ENCODE measurements at regions not wholly inside any gene's neighbourhood (a gene's known extent, or its start where the extent isn't known, plus 50 kb on each side); places are given as distances from the start of the nearest gene placed in this dataset.

GRCh38 chr1:198968866-198969265, 330.0 kb downstream of the PTPRC start:
- no peak for DNase-seq (ENCODE audit: low spot score in 2 of 2)
- Histone ChIP-seq H3K9me3 (no peaks in the 10 kb centered on the region), H3K36me3 (no peaks in the 10 kb centered on the region), H3K27me3 (no peaks in the 10 kb centered on the region), H3K4me3 (no peak overlapping the region), H3K4me1 (no peaks in the 10 kb centered on the region), H3K27ac (no peak overlapping the region)
- no peak for TF ChIP-seq CTCF (IDR thresholded peaks at IDR 0.05)
- TF ChIP-seq POLR2A (IDR thresholded peaks at IDR 0.05) = no peak
- no peak for TF ChIP-seq POLR2AphosphoS5 (IDR thresholded peaks at IDR 0.05)
- no peak for TF ChIP-seq EP300 (IDR thresholded peaks at IDR 0.05)
- 97% methylated on average over 2 of the region's 2 CpGs for WGBS

GRCh38 chr1:198969981-198970380, 331.1 kb downstream of the PTPRC start:
- no peak overlapping the region for H3K4me3 ChIP-seq
- H3K36me3 ChIP-seq = no peaks in the 10 kb centered on the region
- H3K4me1 ChIP-seq = no peaks in the 10 kb centered on the region
- no peaks in the 10 kb centered on the region for H3K9me3 ChIP-seq
- no peaks in the 10 kb centered on the region for H3K27me3 ChIP-seq
- TF ChIP-seq POLR2AphosphoS5 (IDR thresholded peaks at IDR 0.05) = no peak
- no peak for TF ChIP-seq CTCF (IDR thresholded peaks at IDR 0.05)
- TF ChIP-seq EP300 (IDR thresholded peaks at IDR 0.05) = no peak
- TF ChIP-seq POLR2A (IDR thresholded peaks at IDR 0.05) = no peak
- H3K27ac ChIP-seq = no peak overlapping the region
- 95% methylated on average over 1 of the region's 1 CpG for WGBS
- no peak for DNase-seq (ENCODE audit: low spot score in 2 of 2)

- no peak overlapping the region for H3K27ac ChIP-seq
- no peaks in the 10 kb centered on the region for H3K36me3 ChIP-seq
- H3K4me3 ChIP-seq = no peak overlapping the region
- no peaks in the 10 kb centered on the region for H3K4me1 ChIP-seq
- TF ChIP-seq CTCF (IDR thresholded peaks at IDR 0.05) (no peak), POLR2A (IDR thresholded peaks at IDR 0.05) (no peak), EP300 (IDR thresholded peaks at IDR 0.05) (no peak)
- no peaks in the 10 kb centered on the region for H3K9me3 ChIP-seq
- H3K27me3 ChIP-seq = no peaks in the 10 kb centered on the region
- no peak for DNase-seq (ENCODE audit: low spot score in 2 of 2)
Measured at GRCh38 chr1:198970916-198971315, 332.1 kb downstream of the PTPRC start.

GRCh38 chr1:198977909-198978308, 339.1 kb downstream of the PTPRC start:
- TF ChIP-seq EP300 (IDR thresholded peaks at IDR 0.05) (no peak), POLR2AphosphoS5 (IDR thresholded peaks at IDR 0.05) (no peak), CTCF (IDR thresholded peaks at IDR 0.05) (no peak), POLR2A (IDR thresholded peaks at IDR 0.05) (no peak)
- Histone ChIP-seq H3K4me1 (no peaks in the 10 kb centered on the region), H3K27ac (no peak overlapping the region), H3K9me3 (no peaks in the 10 kb centered on the region), H3K4me3 (no peak overlapping the region), H3K36me3 (no peaks in the 10 kb centered on the region), H3K27me3 (no peaks in the 10 kb centered on the region)
- WGBS = 94% methylated on average over 1 of the region's 1 CpG
- DNase-seq (ENCODE audit: low spot score in 2 of 2) = no peak

- Histone ChIP-seq H3K27ac (no peak overlapping the region), H3K27me3 (no peaks in the 10 kb centered on the region), H3K36me3 (no peaks in the 10 kb centered on the region), H3K9me3 (no peaks in the 10 kb centered on the region), H3K4me3 (no peak overlapping the region), H3K4me1 (no peaks in the 10 kb centered on the region)
- 46% methylated on average over 1 of the region's 1 CpG for WGBS
- TF ChIP-seq CTCF (IDR thresholded peaks at IDR 0.05) = no peak
- no peak for DNase-seq (ENCODE audit: low spot score in 2 of 2)
Measured at GRCh38 chr1:198978523-198978922, 339.7 kb downstream of the PTPRC start.

All from suprapubic skin (tissue), 4 donors.